GM21723 (cell line): ENCODE measurements at regions not wholly inside any gene's neighbourhood (a gene's known extent, or its start where the extent isn't known, plus 50 kb on each side); places are given as distances from the start of the nearest gene placed in this dataset.
"Not testable (repeated sequence)": the region's sequence is repeated elsewhere in the genome, so short reads cannot be mapped to it uniquely, and the experiment has no call there.

Experiments
- ATAC-seq: cut with Tn5 transposase; IDR thresholded peaks from one replicate; pipeline ENCODE4 v1.9.1; 2021; ENCODE audit warnings: mild to moderate bottlenecking, moderate library complexity; ENCODE audit not compliant: unreplicated experiment

DNA sequence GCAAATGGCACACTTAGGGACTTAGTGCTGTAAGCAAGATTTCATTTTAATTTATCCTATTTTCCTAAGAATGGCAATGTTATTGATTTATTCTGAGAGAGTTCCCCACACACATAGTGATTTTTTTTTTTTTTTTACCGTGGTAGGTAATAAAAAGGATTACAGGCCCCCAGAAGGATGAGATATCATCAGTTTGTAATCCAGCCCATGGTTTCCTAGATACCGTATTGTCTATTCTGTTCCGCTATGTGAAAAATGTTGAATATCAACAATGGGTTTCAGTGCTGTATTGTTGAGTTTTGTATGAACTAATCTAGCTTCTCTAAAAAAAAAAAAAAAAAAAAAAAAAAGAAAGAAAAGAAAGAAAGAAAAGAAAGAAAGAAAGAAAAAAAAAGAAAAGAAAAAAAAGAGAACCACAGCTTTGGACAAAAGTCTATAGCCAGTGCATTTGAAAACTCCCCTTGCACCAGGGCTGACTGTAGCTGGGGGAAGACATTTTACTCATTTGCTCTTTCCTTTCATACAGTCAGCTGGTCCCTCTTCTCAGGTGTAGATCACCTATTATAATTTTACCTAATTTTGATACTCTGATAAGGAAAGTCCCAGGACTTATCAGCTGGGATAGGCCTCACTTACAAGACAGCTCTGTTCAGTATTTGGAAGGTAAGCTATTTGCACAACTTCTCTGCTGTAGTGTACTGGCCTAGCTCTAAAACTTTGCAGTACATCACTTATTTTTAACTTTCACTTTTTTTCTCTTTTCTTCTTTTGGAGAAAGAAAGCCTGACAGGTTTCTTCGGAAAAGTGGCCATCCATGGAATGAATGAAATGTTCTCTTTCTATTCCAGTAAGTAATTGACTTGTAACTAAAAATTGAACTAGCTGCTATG, 101.4 kb upstream of the SOX2 start:
- no peak for ATAC-seq

- ATAC-seq, result no peak
These were observed 102.5 kb upstream of the SOX2 start for GRCh38 chr3:181609030-181609767.

DNA sequence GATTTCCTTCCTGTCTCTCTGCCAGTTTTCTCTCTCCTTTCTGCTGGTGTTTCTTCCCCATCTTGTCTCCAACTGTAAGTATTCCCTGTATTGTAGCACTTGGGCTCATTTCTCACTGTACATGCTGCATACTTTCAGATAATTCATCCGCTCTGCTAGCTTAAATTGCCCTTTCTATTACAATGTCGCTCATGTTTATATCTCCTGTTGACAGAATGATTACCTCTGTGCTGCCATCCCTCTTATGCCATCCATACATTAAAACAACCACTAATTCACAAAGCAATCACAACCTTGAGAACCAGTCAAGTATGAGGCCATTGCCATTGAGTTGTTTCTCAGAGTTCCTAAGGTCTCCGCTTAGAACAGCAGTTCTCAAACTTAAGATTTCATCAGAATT, 107.5 kb upstream of the SOX2 start:
- no peak for ATAC-seq

DNA sequence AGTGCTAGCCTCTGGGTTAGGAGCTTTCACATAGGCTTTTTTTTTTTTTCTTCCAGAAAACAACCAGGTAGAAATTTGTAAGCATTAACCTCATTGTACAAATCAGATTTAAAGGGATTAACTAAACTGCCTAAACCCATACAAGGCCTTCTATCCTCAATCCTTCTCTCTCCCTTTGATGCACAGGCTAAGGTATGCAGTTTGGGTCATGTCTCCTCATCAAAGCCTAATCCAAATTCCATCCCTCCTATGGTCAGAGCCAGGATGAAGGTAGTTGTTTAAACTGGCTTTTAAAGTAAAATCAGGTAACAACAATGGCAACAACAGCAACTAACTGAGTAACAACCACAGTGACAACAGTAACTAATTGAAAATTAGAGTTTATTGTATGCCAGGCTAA, 115.6 kb upstream of the SOX2 start:
- ATAC-seq, result no peak

- ATAC-seq, result not testable (repeated sequence)
These were observed 120.8 kb upstream of the SOX2 start for GRCh38 chr3:181590939-181591338.

GRCh38 chr3:181582619-181583018, 129.1 kb upstream of the SOX2 start:
- ATAC-seq, result no peak

DNA sequence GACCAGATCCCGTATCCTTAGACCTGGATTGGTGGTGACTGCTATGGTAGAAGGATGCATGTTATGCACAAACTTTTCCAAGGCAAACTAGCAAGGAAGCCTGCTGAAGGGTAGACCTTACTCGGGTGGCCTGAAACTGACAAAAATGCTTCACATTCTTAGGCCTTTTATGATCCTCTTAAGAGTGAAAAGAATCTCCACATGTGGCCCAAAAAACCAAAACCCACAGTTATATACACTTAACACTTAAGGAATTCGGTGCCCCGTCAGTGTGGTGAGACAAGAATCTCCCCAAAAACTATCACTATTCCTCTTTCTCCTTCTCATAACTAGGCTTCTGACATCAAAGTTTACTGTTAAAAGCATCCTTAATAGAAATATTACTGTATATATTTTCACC, 130.1 kb upstream of the SOX2 start:
- no peak for ATAC-seq

DNA sequence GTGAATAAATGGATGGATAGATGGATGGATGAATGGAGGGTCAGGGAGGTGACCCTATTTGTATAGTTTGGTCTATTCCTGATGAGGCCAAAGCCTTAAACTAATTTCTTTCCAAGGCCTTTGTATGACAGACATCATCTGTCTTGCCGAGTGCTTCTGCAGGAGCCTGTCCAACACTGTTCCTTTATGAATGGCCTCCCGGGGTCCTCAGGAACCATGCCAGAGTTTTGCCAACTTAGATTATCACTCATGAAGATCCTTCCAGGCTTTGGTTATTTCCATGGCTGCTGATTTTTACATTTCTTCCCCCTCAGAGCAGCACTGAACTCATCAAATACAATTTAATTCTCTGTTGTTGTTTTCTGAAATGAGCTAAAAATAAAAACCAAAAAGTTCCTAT, 133.0 kb upstream of the SOX2 start:
- ATAC-seq, result no peak

GRCh38 chr3:181572432-181572831, 139.3 kb upstream of the SOX2 start:
- no peak for ATAC-seq

- ATAC-seq, result no peak
These were observed 141.3 kb upstream of the SOX2 start for GRCh38 chr3:181570472-181570871.

GRCh38 chr3:181569356-181569940, 142.3 kb upstream of the SOX2 start:
- ATAC-seq, result no peak

GRCh38 chr3:181568693-181569092, 143.0 kb upstream of the SOX2 start:
- no peak for ATAC-seq

DNA sequence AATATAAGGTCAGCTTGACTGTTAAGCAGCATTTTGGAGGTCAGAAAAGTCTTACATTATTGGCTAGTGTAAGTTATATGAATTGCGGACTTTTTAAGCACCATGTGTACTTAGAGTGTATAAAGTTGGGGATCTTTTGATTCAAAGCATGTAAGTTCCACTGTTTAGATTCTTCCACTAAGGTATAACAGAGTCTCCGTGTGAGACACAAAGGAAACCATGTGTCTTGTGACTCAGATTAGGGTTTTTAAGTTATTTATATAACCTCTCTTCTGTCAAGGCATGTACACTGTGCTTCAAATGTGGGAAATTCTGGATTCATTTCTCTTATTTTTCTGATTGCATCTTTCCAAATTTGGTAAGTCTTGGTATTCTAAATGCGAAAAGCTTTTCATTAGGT, 143.5 kb upstream of the SOX2 start:
- no peak for ATAC-seq

GRCh38 chr3:181567311-181568075, 144.2 kb upstream of the SOX2 start:
- no peak for ATAC-seq

GRCh38 chr3:181565416-181565815, 146.3 kb upstream of the SOX2 start:
- no peak for ATAC-seq

DNA sequence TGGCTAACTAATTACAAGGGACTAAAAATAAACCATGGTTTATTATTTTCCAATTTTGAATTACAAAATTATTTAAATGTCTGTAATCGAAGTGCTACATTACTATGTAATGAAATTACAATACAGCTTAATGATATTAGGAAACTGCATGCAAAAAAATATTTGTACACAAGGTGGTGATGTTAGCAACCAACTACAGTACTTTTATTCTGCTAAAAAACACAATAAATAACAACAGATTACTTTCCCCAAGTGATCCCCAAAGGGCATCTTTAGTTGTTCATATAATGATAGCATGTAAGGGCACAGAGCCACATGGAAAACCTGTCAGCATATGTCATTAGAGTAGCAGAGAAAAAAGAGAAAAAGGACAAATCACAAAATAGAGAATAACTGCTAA, 147.5 kb upstream of the SOX2 start:
- ATAC-seq, result no peak

DNA sequence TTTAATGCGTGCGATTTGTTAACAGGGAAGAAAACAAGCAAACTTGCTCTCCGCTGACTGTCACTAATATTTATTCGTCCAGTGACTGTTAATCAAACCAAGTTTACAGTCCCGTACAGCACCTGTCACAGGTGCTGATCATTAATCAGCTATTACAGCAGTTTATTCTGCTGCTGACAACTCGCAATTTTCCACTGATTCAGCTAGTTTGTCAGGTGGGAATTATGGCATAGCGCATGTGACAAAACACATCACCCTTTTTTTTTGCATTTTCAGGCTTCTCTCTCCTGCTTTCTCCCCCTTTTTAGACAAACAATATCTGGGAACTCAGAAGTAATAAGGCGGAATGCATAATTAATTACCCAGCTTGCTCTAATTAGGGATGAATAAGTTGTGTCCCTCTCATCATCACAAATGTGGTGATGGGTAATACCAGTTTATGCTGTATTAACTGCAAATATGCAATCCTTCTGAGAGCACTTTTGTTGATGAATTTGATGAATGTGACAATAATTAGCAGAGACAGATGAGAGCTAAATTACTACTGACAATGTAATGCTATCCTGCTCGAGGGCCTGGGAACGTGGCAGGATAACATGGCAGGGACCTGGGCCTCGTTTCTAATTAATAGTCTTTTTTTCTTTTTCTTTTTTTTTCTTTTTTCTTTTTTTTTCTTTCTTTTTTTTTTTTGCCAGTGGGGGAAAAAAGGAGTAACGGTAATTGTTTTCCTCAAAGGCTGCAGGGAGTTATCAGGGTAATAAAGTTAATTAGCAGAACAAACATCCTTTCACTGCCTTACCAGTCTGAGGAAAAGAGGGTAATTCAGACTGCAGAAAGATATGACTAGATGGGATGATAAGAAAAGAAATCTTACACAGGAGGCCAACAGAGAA, 150.3 kb upstream of the SOX2 start:
- no peak for ATAC-seq

- no peak for ATAC-seq
These were observed 152.9 kb upstream of the SOX2 start for GRCh38 chr3:181558870-181559269.

DNA sequence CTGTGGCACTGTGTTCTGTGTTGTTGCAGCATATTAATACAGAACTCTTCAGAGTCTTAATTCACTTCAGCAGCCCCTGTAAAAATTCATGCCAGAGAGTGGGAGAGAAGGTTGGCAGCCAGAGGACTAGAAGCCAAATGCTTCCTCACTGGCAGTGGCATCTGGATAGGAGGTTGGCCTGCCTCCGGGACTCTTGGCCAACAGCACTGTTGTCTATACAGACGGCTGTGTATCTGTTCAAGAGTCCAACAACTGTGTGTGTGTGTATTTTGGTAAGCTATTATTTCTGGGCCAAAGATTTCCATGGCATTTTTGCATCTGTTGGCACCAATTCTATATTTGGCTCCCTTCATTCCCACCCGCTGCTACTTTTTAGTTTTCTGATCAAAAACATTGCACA, 156.0 kb upstream of the SOX2 start:
- no peak for ATAC-seq

- ATAC-seq, result no peak
These were observed 157.4 kb upstream of the SOX2 start for GRCh38 chr3:181554233-181554765.
